GM19455 (cell line): ENCODE measurements at regions not wholly inside any gene's neighbourhood (a gene's known extent, or its start where the extent isn't known, plus 50 kb on each side); places are given as distances from the start of the nearest gene placed in this dataset.
"Not testable (repeated sequence)": the region's sequence is repeated elsewhere in the genome, so short reads cannot be mapped to it uniquely, and the experiment has no call there.

Source experiments
- ATAC-seq: cut with Tn5 transposase; IDR thresholded peaks from one replicate; pipeline ENCODE4 v1.9.1; 2021; ENCODE audit not compliant: unreplicated experiment

GRCh38 chr18:73355121-73355520 is 487.3 kb upstream of the NETO1 start:
- ATAC-seq, result no peak

GRCh38 chr18:73352546-73352945 is 484.8 kb upstream of the NETO1 start:
- ATAC-seq, result no peak

DNA sequence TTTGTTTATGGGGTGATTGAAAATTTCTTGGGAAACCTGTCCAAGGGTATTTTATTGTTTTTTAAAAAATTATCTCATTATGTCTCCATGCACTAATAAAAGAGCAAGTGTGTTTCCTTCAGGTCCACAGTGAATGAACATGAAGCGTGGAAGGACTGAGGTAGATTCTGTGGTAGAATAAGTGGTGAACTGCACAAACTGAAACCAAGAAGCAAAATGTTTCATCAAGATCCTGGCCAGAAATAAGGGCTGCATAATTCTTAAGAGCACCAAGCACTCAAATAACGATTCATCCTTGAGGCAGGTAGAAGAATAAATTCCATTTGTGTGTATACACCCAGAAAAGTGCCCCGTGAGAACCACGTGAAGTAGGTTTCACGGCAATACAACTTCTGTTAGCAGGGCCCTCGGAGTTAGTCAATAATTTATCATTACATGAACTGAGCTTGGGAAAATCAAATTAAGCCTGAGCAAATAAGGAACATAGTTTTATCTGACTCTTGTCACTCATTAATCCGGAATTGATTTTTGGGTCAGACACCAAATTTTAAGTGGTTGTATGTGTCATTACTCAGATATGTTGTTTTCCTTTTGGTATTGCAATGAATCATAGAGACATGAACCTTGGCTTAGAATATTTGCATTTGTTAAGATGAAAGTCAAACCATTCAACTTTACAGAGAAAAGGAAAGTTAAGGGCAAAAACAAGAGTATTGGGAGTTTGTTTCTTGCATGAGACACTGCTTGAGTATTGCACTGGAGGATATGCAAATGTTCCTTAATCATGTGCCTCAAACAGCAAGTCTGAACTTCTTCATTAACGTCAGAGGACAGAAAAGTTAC is 472.6 kb upstream of the NETO1 start:
- ATAC-seq, result no peak

- no peak for ATAC-seq
Measured at GRCh38 chr18:73331212-73331772, 463.5 kb upstream of the NETO1 start.

DNA sequence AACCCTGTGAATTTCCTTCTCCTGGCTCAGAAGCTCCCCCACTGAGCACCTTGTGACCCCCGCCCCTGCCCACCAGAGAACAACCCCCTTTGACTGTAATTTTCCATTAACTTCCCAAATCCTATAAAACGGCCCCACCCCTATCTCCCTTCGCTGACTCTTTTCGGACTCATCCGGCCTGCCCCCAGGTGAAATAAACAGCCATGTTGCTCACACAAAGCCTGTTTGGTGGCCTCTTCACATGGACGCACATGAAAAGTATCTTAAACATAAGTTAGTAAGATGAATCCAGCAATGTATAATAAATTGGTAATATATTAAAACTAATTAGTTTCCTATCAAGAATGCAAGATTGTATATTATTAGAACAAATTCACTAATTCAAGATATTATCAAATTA is 462.3 kb upstream of the NETO1 start:
- ATAC-seq, result not testable (repeated sequence)

GRCh38 chr18:73324187-73324831 is 456.5 kb upstream of the NETO1 start:
- ATAC-seq, result not testable (repeated sequence)

- ATAC-seq, result no peak
Measured at GRCh38 chr18:73318739-73319479, 451.1 kb upstream of the NETO1 start.

DNA sequence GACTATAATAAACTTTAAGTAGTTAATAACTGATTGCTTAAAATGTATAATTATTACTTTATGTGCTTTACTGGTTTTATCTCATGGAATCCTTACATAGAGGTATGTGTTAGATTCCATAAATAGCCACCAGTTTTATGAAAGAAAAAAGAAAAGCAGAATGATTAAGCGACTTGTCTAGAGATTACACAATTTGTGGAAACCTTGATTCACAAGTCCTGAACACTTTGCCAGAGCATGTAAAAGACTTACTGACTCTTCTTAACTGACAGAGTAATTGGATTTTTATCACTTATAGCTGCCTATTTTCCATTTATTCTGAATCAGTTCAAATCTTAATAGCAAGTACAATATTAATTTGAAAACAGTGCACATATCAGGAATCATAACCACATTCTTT is 448.7 kb upstream of the NETO1 start:
- ATAC-seq, result no peak

- ATAC-seq, result no peak
Measured at GRCh38 chr18:73315381-73315780, 447.6 kb upstream of the NETO1 start.

DNA sequence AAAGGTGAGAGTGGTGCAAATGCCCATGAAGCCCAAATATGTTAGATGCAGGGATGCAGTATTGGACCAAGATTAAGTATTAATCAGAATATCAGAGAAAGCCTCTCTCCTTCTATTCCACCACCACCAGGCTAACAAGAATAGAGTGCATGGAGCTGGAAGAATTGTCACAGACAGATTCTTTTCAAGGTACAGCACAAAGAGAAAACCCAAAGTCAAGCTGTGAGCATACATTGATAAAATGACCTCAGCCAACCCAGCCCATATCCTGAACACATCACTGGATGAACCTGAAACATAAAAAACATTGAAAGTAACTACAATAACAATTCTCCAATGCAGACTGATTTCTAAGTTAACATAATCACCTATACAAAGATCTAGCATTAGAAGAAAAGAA is 445.7 kb upstream of the NETO1 start:
- no peak for ATAC-seq

DNA sequence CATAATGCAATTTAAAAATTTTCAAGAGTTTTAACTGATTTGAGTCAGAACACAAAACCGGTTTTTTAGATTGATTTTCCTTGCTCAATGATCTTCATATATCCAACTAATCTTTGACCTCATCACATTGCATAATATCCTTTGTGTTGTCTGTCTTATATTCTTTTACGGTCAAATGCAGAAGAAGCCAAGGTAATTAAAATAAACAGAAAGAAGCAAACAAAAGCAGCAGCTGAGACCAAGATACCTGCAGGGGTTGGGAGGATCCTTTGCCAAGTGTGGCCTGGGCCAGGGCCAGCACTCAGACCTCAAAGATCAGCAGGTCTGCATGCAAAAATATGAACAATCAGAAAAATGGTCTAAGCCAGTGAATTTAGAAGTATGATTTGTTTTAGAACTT is 428.9 kb upstream of the NETO1 start:
- no peak for ATAC-seq

- no peak for ATAC-seq
Measured at GRCh38 chr18:73292156-73292555, 424.4 kb upstream of the NETO1 start.

DNA sequence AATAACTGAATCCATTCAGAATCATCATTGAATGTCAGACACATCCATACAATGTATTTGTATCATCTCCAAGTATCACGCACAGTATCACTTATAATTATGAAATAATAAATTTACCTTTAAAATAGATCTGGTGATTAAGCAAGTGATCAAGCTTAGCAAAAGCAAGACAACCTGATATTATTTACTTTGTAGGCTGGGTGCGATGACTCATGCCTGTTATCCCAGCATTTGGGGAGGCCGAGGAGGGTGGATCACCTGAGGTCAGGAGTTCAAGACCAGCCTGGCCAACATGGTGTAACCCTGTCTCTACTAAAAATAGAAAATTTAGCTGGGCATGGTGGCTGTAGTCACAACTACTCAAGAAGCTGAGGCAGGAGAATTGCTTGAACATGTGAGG is 421.0 kb upstream of the NETO1 start:
- ATAC-seq, result no peak

DNA sequence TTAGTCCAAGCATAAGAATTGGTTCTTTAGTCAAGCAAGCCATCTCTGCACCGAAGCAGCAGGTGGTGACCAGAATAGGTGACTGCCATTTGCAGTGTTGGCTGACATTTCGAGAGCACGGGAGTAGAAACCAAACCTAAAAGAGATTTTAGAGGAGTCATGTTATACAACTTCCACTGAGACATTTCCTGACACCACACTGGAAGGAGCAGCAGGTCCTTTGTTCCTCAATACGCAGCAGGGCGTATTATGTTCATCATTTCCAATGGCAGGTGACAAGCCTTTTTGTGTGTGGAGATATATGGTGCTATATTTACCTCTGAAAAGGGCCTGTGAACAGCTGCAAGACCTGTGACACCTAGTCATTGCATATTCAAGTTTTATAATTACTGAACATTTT is 418.8 kb upstream of the NETO1 start:
- no peak for ATAC-seq

GRCh38 chr18:73283788-73284187 is 416.0 kb upstream of the NETO1 start:
- no peak for ATAC-seq

GRCh38 chr18:73283032-73283431 is 415.2 kb upstream of the NETO1 start:
- ATAC-seq, result no peak

GRCh38 chr18:73279498-73279897 is 411.7 kb upstream of the NETO1 start:
- ATAC-seq, result no peak

DNA sequence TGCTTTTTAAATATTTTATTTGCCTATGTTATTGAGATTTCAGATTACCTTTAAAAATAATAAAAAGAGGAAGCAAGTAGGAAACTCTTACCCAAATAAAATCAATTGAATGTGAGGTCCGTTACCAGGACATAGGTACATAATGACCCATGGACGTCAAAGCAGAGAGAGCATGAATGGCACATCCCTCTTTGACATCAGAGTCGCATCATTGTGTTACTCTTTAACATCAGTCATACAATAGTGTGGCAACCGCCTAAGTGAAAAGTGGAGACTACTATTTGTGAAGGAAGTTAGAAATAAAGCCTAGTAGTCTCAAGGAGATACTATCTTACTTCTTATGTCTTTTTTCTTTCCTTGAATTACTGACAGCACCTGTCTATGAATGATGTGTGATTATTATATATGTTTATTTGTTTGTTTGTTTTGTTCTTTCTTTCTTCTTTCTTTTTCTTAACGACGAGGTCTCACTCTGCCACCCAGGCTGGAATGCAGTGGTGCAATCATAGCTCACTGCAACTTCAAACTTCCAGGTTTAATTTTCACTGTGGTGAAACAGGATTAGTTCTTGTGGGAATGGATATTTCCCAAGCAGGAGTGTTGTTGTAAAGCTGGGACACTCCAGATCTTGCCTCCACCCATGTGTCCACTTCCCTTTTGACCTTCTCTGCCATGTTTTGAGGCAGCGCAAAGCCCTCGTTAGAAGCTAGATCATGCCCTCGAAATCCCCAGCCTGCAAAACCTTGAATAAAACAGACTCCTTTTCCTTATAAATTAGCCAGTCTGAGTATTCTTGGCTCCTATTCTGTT is 407.2 kb upstream of the NETO1 start:
- ATAC-seq, result no peak

DNA sequence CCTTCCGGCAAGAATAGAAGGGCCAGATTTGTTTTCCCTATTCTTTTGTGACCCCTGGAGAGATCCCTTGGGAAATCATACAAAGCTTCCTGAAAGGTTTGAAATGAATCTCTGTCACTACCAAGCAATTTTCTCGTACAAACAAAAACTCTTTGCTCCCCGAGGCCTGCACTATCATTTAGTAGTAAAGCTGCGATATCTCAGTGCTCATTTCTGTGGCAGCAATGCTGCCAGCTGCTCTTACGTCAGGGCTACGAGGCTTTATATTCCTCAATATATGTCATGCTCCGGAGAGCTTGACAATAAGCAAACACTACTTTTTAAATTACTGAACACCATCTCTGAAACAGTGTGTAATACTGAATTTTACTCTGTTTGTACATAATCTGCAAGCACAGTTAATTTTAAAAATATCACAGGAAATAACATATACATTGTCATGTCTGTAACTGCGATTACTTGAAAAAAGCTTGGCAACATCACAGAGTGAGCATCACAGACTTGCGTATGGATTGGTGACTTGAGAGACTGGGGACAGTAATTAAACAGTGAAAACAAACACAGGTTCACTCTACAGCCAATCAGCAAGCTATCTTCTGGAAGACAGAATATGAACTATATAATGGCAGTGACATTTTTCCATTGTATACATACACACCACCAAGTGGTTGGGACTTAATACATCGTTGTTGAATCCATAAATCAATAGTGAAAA is 403.3 kb upstream of the NETO1 start:
- no peak for ATAC-seq

DNA sequence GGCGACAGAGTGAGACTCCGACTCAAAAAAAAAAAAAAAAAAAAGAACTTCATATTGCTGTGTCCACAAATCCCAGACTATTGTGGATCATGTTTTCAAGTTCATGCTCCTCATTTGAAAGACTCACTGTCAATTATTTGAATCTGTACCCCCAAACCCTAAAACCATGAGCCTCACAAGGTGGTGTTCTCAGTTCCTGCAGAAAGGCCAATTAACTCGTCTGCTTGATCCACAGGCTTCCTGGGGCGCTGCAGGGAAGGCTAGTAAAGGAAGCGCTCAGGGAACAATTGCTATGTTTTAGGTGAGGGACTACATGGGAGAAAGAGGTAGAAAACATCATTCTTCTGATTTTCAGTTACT is 396.8 kb upstream of the NETO1 start:
- no peak for ATAC-seq
